Neural progenitor cell (in vitro differentiated cells): ENCODE measurements at regions not wholly inside any gene's neighbourhood (a gene's known extent, or its start where the extent isn't known, plus 50 kb on each side); places are given as distances from the start of the nearest gene placed in this dataset.

Source experiments
- EZH2 ChIP-seq: fragments of 200-600 bp; sonication (generic); IDR thresholded peaks from 2 replicates; pipeline ENCODE4 v1.6.1; 2017; ENCODE audit warnings: antibody characterized with exemption, mild to moderate bottlenecking, moderate library complexity
- EZH2phosphoT487 ChIP-seq: fragments of 200-600 bp; sonication (generic); IDR thresholded peaks from 2 replicates; pipeline ENCODE4 v1.6.1; 2017; ENCODE audit warnings: antibody characterized with exemption
- TF ChIP-seq, protein P1 (sequence below): fragments of 200-600 bp; sonication (generic); IDR thresholded peaks from 2 replicates; pipeline ENCODE4 v1.5.1; 2017; ENCODE audit warnings: antibody characterized with exemption, mild to moderate bottlenecking

- TF ChIP-seq, protein P1, sequence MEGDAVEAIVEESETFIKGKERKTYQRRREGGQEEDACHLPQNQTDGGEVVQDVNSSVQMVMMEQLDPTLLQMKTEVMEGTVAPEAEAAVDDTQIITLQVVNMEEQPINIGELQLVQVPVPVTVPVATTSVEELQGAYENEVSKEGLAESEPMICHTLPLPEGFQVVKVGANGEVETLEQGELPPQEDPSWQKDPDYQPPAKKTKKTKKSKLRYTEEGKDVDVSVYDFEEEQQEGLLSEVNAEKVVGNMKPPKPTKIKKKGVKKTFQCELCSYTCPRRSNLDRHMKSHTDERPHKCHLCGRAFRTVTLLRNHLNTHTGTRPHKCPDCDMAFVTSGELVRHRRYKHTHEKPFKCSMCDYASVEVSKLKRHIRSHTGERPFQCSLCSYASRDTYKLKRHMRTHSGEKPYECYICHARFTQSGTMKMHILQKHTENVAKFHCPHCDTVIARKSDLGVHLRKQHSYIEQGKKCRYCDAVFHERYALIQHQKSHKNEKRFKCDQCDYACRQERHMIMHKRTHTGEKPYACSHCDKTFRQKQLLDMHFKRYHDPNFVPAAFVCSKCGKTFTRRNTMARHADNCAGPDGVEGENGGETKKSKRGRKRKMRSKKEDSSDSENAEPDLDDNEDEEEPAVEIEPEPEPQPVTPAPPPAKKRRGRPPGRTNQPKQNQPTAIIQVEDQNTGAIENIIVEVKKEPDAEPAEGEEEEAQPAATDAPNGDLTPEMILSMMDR = no peak
- TF ChIP-seq EZH2 = no peak
- TF ChIP-seq EZH2phosphoT487 = no peak
These were observed 362.2 kb upstream of the NXPH2 start for GRCh38 chr2:139142252-139142880.
